ENCODE measurements at regions not wholly inside any gene's neighbourhood (a gene's known extent, or its start where the extent isn't known, plus 50 kb on each side); places are given as distances from the start of the nearest gene placed in this dataset.

DNA sequence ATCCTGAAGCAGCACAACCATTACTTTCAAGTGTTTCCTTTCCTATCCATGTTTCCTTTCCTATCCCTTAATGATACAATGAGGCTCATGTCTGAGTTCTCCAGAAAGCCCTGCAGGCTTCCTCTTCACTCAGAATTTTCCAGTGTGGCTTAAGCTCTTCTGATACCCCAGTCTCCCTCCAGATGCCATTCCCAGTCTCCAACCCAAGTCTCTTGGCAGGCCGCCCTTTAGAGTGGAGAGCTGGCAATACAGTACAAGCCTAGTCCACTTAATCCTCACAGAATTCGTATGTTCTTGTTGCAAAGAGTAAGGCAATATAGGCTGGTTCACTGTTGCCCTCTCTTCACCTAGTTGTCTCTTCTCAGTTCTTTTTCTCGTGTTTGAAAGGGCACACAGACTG, 503.9 kb upstream of the MDFIC2 start:
- H3K4me3 ChIP-seq (ENCODE audit: low read length), result no peak overlapping the region
- TF ChIP-seq, protein P1, sequence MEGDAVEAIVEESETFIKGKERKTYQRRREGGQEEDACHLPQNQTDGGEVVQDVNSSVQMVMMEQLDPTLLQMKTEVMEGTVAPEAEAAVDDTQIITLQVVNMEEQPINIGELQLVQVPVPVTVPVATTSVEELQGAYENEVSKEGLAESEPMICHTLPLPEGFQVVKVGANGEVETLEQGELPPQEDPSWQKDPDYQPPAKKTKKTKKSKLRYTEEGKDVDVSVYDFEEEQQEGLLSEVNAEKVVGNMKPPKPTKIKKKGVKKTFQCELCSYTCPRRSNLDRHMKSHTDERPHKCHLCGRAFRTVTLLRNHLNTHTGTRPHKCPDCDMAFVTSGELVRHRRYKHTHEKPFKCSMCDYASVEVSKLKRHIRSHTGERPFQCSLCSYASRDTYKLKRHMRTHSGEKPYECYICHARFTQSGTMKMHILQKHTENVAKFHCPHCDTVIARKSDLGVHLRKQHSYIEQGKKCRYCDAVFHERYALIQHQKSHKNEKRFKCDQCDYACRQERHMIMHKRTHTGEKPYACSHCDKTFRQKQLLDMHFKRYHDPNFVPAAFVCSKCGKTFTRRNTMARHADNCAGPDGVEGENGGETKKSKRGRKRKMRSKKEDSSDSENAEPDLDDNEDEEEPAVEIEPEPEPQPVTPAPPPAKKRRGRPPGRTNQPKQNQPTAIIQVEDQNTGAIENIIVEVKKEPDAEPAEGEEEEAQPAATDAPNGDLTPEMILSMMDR (conservative IDR thresholded peaks at IDR 0.05; ENCODE audit: low read depth, low read length), result no peak
- peak; percentile 72 for DNase-seq (ENCODE audit: low read depth)

DNA sequence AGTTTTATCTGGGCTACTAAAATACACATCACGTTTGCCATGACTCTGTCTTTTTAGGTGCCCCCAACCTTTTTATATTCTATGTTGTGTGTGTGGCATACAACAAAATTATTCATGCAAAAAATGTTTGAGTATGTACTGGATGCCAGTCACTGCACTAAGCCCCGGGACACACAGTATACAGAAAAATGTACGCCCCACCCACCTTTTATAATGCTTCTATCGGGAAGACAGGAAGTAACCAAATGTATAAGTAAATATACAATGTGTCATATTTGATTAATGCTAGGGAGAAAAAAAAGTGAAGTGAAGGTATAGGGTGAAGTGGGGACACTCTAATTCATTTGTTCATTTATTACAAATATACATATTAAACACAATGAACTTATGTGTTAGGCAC, 503.4 kb upstream of the MDFIC2 start:
- no peak overlapping the region for H3K4me3 ChIP-seq (ENCODE audit: low read length)
- TF ChIP-seq, protein P1 (conservative IDR thresholded peaks at IDR 0.05; ENCODE audit: low read depth, low read length), result no peak
- no peak for DNase-seq (ENCODE audit: low read depth)

DNA sequence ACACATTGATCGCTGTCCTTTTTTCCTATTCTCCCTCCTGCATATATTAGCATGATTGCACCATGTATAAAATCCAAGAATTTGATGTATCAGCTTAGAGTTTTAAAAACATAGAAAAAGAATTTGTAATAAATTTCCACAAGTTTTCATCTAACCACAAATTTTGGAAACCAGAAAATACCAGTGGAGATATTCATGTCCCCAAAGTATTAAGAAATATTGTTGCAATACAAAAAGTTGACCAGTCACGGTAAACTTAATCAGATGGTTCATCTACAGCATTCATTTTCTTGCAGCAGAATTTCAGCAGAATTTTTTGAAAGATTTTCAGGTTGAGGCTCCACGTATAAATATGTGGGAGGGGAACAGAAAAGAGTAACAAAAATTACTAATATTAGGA, 500.9 kb upstream of the MDFIC2 start:
- TF ChIP-seq, protein P1 (conservative IDR thresholded peaks at IDR 0.05; ENCODE audit: low read depth, low read length), result no peak
- no peak overlapping the region for H3K4me3 ChIP-seq (ENCODE audit: low read length)
- no peak for DNase-seq (ENCODE audit: low read depth)

DNA sequence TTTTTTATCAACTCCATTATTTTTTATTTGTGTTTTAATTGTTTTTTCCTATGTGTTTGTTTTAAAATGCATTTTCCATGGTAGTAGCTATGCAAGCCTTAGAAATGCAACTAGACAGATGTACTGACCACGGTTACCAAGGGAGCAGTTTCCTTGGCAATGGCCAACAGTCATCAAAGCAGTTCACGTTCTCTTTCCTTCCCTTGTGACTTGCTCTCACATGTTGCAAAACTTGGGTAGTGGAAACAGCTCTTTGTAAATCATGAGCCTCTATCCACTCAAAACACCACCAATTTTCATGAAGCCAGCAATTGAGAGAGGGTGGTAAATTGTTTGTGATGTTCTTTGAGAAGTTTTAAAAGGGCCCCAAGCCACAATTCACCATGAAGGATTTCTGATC, 499.4 kb upstream of the MDFIC2 start:
- TF ChIP-seq, protein P1 (conservative IDR thresholded peaks at IDR 0.05; ENCODE audit: low read depth, low read length), result no peak
- peak; percentile 82 for DNase-seq (ENCODE audit: low read depth)
- no peak overlapping the region for H3K4me3 ChIP-seq (ENCODE audit: low read length)

DNA sequence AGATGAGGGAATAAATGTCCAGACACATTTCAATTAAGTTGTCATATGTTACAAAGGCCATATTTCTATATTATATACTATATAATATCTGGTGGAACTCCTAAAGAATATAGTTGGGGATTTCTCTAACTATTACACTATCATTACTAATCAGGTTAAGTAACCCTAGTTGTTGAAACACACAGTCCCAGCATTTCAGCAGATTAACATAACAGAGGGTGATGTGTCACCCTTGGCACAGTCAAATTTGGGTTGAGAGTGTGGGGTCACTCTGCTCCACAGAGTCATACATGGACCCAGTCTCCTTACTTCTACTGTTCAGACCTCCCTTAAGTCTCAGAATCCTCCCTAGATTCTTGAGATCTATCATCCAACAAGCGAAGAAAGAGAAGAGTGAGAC, 496.4 kb upstream of the MDFIC2 start:
- H3K4me3 ChIP-seq (ENCODE audit: low read length), result no peak overlapping the region
- TF ChIP-seq, protein P1 (conservative IDR thresholded peaks at IDR 0.05; ENCODE audit: low read depth, low read length), result no peak
- no peak for DNase-seq (ENCODE audit: low read depth)

DNA sequence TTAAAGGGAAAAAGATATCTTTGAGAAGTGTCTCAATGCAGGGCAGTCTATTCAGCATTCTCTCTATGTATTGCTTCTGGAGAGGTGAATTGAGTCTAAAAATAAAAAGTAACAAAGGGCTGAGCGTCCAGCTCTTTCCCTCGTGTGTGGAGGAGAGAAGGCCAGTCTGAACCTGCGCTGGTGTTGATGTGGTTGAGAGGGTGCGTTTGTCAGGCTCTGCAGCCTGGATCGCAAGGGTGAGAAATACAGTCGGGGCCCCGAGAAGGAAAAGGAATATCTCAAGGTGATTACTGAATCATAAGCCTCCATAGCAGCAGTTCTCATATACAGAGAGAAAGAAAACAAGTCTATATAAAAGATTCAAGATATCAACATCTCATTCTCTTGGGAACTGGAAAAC, 494.1 kb upstream of the MDFIC2 start:
- no peak for DNase-seq (ENCODE audit: low read depth)
- TF ChIP-seq, protein P1 (conservative IDR thresholded peaks at IDR 0.05; ENCODE audit: low read depth, low read length), result no peak
- no peak overlapping the region for H3K4me3 ChIP-seq (ENCODE audit: low read length)

DNA sequence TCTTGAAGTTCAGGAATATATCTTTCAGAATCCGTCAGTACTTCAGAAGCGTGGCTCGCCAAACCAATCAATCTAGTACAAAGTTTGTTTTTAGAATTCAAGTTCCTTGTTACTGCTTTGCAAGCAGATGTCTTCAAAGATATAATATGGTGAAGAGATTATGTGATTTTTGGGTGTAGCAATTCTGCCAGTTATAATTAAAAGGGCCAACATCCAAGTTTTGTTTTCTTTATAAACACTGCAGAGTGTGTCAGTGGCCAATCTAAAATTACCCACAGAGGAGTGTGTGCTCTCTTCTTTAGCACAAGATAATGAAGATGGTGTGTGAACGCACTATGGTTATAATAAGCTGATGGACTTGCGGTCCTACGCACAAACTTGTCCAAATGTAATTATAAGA, 493.6 kb upstream of the MDFIC2 start:
- DNase-seq (ENCODE audit: low read depth), result no peak
- H3K4me3 ChIP-seq (ENCODE audit: low read length), result no peak overlapping the region
- TF ChIP-seq, protein P1 (conservative IDR thresholded peaks at IDR 0.05; ENCODE audit: low read depth, low read length), result no peak
